ENCODE measurements at regions not wholly inside any gene's neighbourhood (a gene's known extent, or its start where the extent isn't known, plus 50 kb on each side); places are given as distances from the start of the nearest gene placed in this dataset.

DNA sequence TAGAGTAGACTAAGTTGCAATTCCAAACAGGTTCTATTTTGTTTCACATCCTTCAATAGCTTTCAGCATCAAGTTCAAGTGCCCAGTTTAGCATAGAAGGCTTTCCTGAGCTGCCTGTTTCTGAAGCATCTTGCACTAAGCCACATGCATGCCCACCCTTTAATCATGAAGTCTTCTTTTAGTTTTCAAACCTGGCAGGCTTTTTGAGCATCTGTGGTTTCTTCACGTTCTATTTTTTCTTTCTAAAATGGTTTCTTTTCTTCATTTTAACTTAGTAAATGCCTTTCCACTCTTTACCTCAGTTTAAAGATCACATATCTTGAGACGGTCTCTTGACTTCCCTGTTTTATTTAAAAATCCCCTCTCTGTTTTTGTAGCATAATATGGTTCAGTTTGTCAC lies 360.1 kb downstream of the MAN2A1 start:
- H3K4me1 ChIP-seq, result no peaks in the 10 kb centered on the region
- in situ Hi-C loops (cut with MboI; ENCODE audit: low sequenced_read_pairs in 4 of 4) (no loop called here), intact Hi-C loops (cut with DNase I; ENCODE audit: low total_unique reads) (no loop called here)
- DNase-seq, result no peak
- no peak overlapping the region for H3K27ac ChIP-seq
- H3K36me3 ChIP-seq, result no peaks in the 10 kb centered on the region
- H3K4me3 ChIP-seq, result no peak overlapping the region
- TF ChIP-seq POLR2A (IDR thresholded peaks at IDR 0.05), result no peak
- TF ChIP-seq, protein P1, sequence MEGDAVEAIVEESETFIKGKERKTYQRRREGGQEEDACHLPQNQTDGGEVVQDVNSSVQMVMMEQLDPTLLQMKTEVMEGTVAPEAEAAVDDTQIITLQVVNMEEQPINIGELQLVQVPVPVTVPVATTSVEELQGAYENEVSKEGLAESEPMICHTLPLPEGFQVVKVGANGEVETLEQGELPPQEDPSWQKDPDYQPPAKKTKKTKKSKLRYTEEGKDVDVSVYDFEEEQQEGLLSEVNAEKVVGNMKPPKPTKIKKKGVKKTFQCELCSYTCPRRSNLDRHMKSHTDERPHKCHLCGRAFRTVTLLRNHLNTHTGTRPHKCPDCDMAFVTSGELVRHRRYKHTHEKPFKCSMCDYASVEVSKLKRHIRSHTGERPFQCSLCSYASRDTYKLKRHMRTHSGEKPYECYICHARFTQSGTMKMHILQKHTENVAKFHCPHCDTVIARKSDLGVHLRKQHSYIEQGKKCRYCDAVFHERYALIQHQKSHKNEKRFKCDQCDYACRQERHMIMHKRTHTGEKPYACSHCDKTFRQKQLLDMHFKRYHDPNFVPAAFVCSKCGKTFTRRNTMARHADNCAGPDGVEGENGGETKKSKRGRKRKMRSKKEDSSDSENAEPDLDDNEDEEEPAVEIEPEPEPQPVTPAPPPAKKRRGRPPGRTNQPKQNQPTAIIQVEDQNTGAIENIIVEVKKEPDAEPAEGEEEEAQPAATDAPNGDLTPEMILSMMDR (IDR thresholded peaks at IDR 0.05 in 4 of 5, conservative IDR thresholded peaks at IDR 0.05 in 1 of 5), result no peak
- H3K27me3 ChIP-seq, result no peaks in the 10 kb centered on the region
- ATAC-seq, result no peak
- H3K9me3 ChIP-seq, result no peaks in the 10 kb centered on the region

DNA sequence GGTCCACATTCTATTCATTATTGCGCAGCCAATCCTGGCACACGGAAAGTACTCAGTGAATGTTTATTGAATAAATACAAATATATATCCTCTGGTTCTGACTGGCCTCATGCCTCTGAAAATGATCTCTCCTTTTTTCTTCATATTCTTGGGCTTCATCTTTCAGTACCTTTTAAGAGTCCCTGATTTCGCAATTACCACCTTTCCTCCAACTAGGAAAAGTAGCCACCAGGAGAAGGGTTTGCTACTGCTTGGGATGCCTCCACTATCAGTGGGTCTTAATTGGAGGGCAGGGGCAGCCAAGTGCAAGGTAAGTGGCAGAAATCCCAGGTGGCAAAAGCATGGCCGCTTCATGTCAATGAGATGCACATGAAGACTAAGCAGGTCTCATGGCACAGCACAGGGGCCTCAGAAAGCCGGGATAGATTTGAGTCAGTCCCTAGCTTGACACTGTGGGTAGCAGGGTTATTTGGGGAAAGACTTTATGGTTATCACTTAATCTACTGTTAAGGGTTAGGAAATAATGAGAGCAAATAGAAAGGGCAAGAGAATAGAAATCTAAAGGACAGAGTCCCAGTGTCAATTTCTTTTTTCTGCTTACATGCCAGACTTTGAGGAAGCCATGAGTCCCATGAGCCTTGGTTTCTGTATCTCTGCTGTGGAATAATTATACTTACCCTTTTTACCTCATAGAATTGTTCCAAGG lies 361.1 kb downstream of the MAN2A1 start:
- no peak overlapping the region for H3K4me3 ChIP-seq
- no peak for ATAC-seq
- DNase-seq, result no peak
- H3K4me1 ChIP-seq, result no peaks in the 10 kb centered on the region
- no peaks in the 10 kb centered on the region for H3K9me3 ChIP-seq
- in situ Hi-C loops (cut with MboI; ENCODE audit: low sequenced_read_pairs in 4 of 4), result no loop called here
- no peak overlapping the region for H3K27ac ChIP-seq
- H3K27me3 ChIP-seq, result no peaks in the 10 kb centered on the region
- intact Hi-C loops (cut with DNase I; ENCODE audit: low total_unique reads), result no loop called here
- TF ChIP-seq POLR2A (IDR thresholded peaks at IDR 0.05), result no peak
- TF ChIP-seq, protein P1 (IDR thresholded peaks at IDR 0.05 in 4 of 5, conservative IDR thresholded peaks at IDR 0.05 in 1 of 5), result no peak
- H3K36me3 ChIP-seq, result no peaks in the 10 kb centered on the region

DNA sequence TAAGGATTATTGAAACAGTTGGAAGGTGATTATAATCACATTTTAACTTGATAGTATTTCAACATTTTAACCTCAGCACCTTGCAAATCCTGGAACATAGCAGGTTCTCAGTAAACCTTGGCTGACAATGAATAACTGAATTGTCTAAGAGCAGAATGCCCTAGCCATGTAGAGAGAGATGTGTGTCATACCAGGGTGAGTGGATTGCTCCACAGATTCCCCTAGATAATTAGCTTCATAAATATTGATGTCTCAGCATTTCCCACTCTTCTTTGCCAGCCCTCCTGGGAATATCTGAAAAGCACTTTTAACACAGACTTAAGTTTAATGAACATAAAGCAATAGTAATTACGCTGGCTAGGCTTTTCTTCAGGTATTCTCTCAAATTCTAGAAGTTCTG lies 363.5 kb downstream of the MAN2A1 start:
- Histone ChIP-seq H3K27me3 (no peaks in the 10 kb centered on the region), H3K36me3 (no peaks in the 10 kb centered on the region), H3K4me3 (no peak overlapping the region), H3K9me3 (no peaks in the 10 kb centered on the region), H3K27ac (no peak overlapping the region), H3K4me1 (no peaks in the 10 kb centered on the region)
- ATAC-seq, result no peak
- TF ChIP-seq, protein P1 (IDR thresholded peaks at IDR 0.05 in 4 of 5, conservative IDR thresholded peaks at IDR 0.05 in 1 of 5), result no peak
- no peak for TF ChIP-seq POLR2A (IDR thresholded peaks at IDR 0.05)
- in situ Hi-C loops (cut with MboI; ENCODE audit: low sequenced_read_pairs in 4 of 4) (no loop called here), intact Hi-C loops (cut with DNase I; ENCODE audit: low total_unique reads) (no loop called here)
- no peak for DNase-seq

DNA sequence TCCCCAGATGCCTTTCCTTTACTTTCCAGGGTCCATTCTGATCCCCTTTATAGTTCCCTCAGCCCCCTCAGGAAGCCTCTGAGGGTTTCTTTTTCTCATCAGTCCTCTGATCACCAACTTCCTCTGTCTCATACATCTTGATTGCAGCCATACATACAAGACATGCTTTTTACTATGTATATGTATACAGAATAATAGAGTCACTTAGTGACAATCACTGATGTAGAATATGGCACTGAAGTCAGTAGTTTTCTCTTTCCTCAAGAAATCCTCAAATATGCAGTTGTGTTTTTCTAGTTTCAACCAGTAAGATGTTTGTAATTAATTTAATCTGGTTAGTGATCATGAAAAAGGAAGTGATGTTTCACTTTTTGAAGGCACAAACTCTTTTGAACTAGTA lies 364.1 kb downstream of the MAN2A1 start:
- ATAC-seq, result no peak
- intact Hi-C loops (cut with DNase I; ENCODE audit: low total_unique reads) (no loop called here), in situ Hi-C loops (cut with MboI; ENCODE audit: low sequenced_read_pairs in 4 of 4) (no loop called here)
- Histone ChIP-seq H3K4me3 (no peak overlapping the region), H3K27me3 (no peaks in the 10 kb centered on the region), H3K36me3 (no peaks in the 10 kb centered on the region), H3K4me1 (no peaks in the 10 kb centered on the region), H3K27ac (no peak overlapping the region), H3K9me3 (no peaks in the 10 kb centered on the region)
- TF ChIP-seq, protein P1 (IDR thresholded peaks at IDR 0.05 in 4 of 5, conservative IDR thresholded peaks at IDR 0.05 in 1 of 5), result no peak
- no peak for TF ChIP-seq POLR2A (IDR thresholded peaks at IDR 0.05)
- DNase-seq, result no peak

DNA sequence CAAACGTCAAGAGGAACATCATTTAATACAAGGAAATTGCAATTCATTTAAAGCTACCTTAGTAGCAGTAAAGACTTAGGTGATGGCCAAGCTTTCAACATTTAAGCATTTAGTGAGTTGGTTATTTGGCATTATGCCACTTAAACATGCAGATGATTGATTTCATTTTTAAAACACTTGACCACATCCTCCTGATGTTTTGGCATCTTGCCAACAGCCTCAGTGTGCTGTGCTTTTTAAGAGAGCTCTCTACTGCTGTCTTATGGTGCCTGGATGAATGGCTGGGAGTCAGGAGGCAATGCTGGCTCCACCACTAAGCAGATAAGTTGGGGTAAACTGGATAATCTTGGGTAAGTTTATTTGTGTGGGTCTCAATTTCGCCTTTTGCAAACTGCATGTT lies 364.5 kb downstream of the MAN2A1 start:
- H3K27ac ChIP-seq, result no peak overlapping the region
- intact Hi-C loops (cut with DNase I; ENCODE audit: low total_unique reads) (no loop called here), in situ Hi-C loops (cut with MboI; ENCODE audit: low sequenced_read_pairs in 4 of 4) (no loop called here)
- ATAC-seq, result no peak
- H3K4me3 ChIP-seq, result no peak overlapping the region
- DNase-seq, result peak in 1 of 2 donors; percentile 16
- H3K4me1 ChIP-seq, result no peaks in the 10 kb centered on the region
- H3K27me3 ChIP-seq, result no peaks in the 10 kb centered on the region
- H3K9me3 ChIP-seq, result no peaks in the 10 kb centered on the region
- TF ChIP-seq, protein P1 (IDR thresholded peaks at IDR 0.05 in 4 of 5, conservative IDR thresholded peaks at IDR 0.05 in 1 of 5), result no peak
- no peak for TF ChIP-seq POLR2A (IDR thresholded peaks at IDR 0.05)
- no peaks in the 10 kb centered on the region for H3K36me3 ChIP-seq
